Astrocyte of the spinal cord (primary cell): ENCODE measurements at regions not wholly inside any gene's neighbourhood (a gene's known extent, or its start where the extent isn't known, plus 50 kb on each side); places are given as distances from the start of the nearest gene placed in this dataset.
"Not testable (repeated sequence)": the region's sequence is repeated elsewhere in the genome, so short reads cannot be mapped to it uniquely, and the experiment has no call there.

Experiments used
- DNase-seq: peaks from one replicate; pipeline ENCODE4 v3.0.0; 2011; ENCODE audit warnings: low read depth, low spot score
- H3K4me3 ChIP-seq: 2 replicates; pipeline ENCODE4 v1.5.1; 2011; ENCODE audit warnings: low read depth, mild to moderate bottlenecking, low read length, moderate library complexity
- CTCF ChIP-seq: IDR thresholded peaks from 2 replicates; pipeline ENCODE4 v1.5.1; 2012; ENCODE audit warnings: low read depth, mild to moderate bottlenecking, low read length, inconsistent platforms
- in situ Hi-C: cut with HindIII; loops from 2 replicates; pipeline ENCODE4 v1.10.0; 2017; ENCODE audit warnings: low sequenced_read_pairs

GRCh38 chr11:21736404-21736803, 456.5 kb upstream of the ANO5 start:
- in situ Hi-C loops: no loop called here
- H3K4me3 ChIP-seq: no peak overlapping the region
- no peak for TF ChIP-seq CTCF
- no peak for DNase-seq

GRCh38 chr11:21752475-21753243, 440.2 kb upstream of the ANO5 start:
- DNase-seq, H3K4me3 ChIP-seq, in situ Hi-C loops: not testable (repeated sequence)

DNA sequence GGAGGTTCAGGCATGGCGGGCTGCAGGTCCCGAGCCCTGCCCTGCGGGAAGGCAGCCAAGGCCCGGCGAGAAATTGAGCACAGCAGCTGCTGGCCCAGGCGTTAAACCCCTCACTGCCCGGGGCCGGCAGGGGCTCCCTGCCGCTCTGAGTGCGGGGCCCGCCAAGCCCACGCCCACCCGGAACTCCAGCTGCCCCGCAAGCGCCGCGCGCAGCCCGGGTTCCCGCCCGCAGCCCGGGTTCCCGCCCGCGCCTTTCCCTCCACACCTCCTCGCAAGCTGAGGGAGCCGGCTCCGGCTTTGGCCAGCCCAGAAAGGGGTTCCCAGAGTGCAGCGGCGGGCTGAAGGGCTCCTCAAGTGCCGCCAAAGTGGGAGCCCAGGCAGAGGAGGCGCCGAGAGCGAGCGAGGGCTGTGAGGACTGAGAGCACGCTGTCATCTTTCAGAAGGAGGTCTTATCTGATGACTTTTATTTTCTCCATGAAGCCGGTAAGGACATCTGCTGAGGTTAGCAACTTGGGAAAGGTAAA, 439.6 kb upstream of the ANO5 start:
- not testable (repeated sequence) for H3K4me3 ChIP-seq

GRCh38 chr11:21761000-21761399, 431.9 kb upstream of the ANO5 start:
- H3K4me3 ChIP-seq: no peak overlapping the region
- TF ChIP-seq CTCF: no peak
- no peak for DNase-seq
- in situ Hi-C loops: no loop called here

More for the DNA sequence above, 439.6 kb upstream of the ANO5 start:
- in situ Hi-C loops, DNase-seq: not testable (repeated sequence)

- no peak for TF ChIP-seq CTCF
- DNase-seq: no peak
- in situ Hi-C loops: no loop called here
- H3K4me3 ChIP-seq: no peak overlapping the region
These were observed 424.5 kb upstream of the ANO5 start for GRCh38 chr11:21768388-21768787.

- no peak overlapping the region for H3K4me3 ChIP-seq
- in situ Hi-C loops: no loop called here
- DNase-seq: no peak
- TF ChIP-seq CTCF: no peak
These were observed 423.7 kb upstream of the ANO5 start for GRCh38 chr11:21769188-21769587.

- in situ Hi-C loops: no loop called here
- H3K4me3 ChIP-seq: no peak overlapping the region
- TF ChIP-seq CTCF: no peak
- DNase-seq: no peak
These were observed 421.8 kb upstream of the ANO5 start for GRCh38 chr11:21771097-21771496.
